ENCODE measurements at regions not wholly inside any gene's neighbourhood (a gene's known extent, or its start where the extent isn't known, plus 50 kb on each side); places are given as distances from the start of the nearest gene placed in this dataset.

DNA sequence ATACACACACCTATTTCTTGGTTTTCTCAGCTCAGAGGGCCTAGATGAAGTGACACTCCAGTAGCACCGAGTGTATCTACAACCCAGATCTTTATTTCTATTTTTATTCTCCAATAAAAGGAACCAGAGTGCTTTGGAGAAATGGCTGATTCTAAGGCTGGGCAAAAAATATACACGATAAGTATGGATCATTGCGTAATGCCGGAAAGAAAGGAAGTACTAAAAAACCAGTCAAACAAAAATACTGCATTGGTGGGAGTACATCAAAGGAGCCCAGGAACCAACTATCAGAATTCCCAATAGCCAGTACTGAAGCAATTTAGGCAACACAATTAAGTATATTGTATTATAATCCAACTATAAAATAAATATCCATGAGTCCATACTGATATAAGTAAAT is 400.9 kb upstream of the CCDC196 start:
- Histone ChIP-seq H3K9me2 (ENCODE audit: insufficient read depth) (peaks cover 3% of the 10 kb centered on the region; the same call in 1 of the 2 replicates), H3K4me2 (no peak overlapping the region), H3K27me3 (ENCODE audit: insufficient read depth) (no peaks in the 10 kb centered on the region), H3K79me2 (replicated peaks; ENCODE audit: insufficient read depth) (no peaks in the 10 kb centered on the region), H3K36me3 (ENCODE audit: insufficient read depth) (no peaks in the 10 kb centered on the region), H3K4me1 (ENCODE audit: insufficient read depth) (no peaks in the 10 kb centered on the region), H3K27ac (ENCODE audit: low read depth) (no peak overlapping the region), H3F3A (replicated peaks; ENCODE audit: low read depth) (no peaks in the 10 kb centered on the region), H4K20me1 (replicated peaks; ENCODE audit: insufficient read depth) (no peaks in the 10 kb centered on the region), H2AFZ (no peak overlapping the region), H3K4me3 (no peak overlapping the region)
- ATAC-seq: no peak
- no peak for DNase-seq (ENCODE audit: low spot score)
- no peaks in the 10 kb centered on the region for H3K9me3 Mint-ChIP-seq
- H3K4me3 Mint-ChIP-seq: no peak overlapping the region
- no peak overlapping the region for H3K27ac Mint-ChIP-seq
- H3K36me3 Mint-ChIP-seq (ENCODE audit: low read depth): no peaks in the 10 kb centered on the region
- no peaks in the 10 kb centered on the region for H3K4me1 Mint-ChIP-seq
- TF ChIP-seq EZH2phosphoT487 (IDR thresholded peaks at IDR 0.05; ENCODE audit: unreplicated experiment) (no peak), CREB1 (CRISPR knock-in tag; IDR thresholded peaks at IDR 0.05; ENCODE audit: low read depth) (no peak), ZNF114 (CRISPR knock-in tag; IDR thresholded peaks at IDR 0.05) (no peak), NANOG (IDR thresholded peaks at IDR 0.05; ENCODE audit: borderline replicate concordance) (no peak), POLR2AphosphoS5 (IDR thresholded peaks at IDR 0.05; ENCODE audit: low read depth) (no peak), JUNB (IDR thresholded peaks at IDR 0.05; ENCODE audit: unreplicated experiment) (no peak), STAT1 (IDR thresholded peaks at IDR 0.05; ENCODE audit: unreplicated experiment) (no peak), EZH2 (IDR thresholded peaks at IDR 0.05; ENCODE audit: low read depth, unreplicated experiment) (no peak), ZNF331 (CRISPR knock-in tag; IDR thresholded peaks at IDR 0.05; ENCODE audit: low read depth) (no peak)
- TF ChIP-seq, protein P1, sequence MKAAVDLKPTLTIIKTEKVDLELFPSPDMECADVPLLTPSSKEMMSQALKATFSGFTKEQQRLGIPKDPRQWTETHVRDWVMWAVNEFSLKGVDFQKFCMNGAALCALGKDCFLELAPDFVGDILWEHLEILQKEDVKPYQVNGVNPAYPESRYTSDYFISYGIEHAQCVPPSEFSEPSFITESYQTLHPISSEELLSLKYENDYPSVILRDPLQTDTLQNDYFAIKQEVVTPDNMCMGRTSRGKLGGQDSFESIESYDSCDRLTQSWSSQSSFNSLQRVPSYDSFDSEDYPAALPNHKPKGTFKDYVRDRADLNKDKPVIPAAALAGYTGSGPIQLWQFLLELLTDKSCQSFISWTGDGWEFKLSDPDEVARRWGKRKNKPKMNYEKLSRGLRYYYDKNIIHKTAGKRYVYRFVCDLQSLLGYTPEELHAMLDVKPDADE (IDR thresholded peaks at IDR 0.05): no peak
- TF ChIP-seq, protein P2, sequence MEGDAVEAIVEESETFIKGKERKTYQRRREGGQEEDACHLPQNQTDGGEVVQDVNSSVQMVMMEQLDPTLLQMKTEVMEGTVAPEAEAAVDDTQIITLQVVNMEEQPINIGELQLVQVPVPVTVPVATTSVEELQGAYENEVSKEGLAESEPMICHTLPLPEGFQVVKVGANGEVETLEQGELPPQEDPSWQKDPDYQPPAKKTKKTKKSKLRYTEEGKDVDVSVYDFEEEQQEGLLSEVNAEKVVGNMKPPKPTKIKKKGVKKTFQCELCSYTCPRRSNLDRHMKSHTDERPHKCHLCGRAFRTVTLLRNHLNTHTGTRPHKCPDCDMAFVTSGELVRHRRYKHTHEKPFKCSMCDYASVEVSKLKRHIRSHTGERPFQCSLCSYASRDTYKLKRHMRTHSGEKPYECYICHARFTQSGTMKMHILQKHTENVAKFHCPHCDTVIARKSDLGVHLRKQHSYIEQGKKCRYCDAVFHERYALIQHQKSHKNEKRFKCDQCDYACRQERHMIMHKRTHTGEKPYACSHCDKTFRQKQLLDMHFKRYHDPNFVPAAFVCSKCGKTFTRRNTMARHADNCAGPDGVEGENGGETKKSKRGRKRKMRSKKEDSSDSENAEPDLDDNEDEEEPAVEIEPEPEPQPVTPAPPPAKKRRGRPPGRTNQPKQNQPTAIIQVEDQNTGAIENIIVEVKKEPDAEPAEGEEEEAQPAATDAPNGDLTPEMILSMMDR (conservative IDR thresholded peaks at IDR 0.05; ENCODE audit: low read depth in 2 of 2): no peak
- TF ChIP-seq, protein P3, sequence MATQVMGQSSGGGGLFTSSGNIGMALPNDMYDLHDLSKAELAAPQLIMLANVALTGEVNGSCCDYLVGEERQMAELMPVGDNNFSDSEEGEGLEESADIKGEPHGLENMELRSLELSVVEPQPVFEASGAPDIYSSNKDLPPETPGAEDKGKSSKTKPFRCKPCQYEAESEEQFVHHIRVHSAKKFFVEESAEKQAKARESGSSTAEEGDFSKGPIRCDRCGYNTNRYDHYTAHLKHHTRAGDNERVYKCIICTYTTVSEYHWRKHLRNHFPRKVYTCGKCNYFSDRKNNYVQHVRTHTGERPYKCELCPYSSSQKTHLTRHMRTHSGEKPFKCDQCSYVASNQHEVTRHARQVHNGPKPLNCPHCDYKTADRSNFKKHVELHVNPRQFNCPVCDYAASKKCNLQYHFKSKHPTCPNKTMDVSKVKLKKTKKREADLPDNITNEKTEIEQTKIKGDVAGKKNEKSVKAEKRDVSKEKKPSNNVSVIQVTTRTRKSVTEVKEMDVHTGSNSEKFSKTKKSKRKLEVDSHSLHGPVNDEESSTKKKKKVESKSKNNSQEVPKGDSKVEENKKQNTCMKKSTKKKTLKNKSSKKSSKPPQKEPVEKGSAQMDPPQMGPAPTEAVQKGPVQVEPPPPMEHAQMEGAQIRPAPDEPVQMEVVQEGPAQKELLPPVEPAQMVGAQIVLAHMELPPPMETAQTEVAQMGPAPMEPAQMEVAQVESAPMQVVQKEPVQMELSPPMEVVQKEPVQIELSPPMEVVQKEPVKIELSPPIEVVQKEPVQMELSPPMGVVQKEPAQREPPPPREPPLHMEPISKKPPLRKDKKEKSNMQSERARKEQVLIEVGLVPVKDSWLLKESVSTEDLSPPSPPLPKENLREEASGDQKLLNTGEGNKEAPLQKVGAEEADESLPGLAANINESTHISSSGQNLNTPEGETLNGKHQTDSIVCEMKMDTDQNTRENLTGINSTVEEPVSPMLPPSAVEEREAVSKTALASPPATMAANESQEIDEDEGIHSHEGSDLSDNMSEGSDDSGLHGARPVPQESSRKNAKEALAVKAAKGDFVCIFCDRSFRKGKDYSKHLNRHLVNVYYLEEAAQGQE (IDR thresholded peaks at IDR 0.05; ENCODE audit: unreplicated experiment): no peak
- TF ChIP-seq, protein P4, sequence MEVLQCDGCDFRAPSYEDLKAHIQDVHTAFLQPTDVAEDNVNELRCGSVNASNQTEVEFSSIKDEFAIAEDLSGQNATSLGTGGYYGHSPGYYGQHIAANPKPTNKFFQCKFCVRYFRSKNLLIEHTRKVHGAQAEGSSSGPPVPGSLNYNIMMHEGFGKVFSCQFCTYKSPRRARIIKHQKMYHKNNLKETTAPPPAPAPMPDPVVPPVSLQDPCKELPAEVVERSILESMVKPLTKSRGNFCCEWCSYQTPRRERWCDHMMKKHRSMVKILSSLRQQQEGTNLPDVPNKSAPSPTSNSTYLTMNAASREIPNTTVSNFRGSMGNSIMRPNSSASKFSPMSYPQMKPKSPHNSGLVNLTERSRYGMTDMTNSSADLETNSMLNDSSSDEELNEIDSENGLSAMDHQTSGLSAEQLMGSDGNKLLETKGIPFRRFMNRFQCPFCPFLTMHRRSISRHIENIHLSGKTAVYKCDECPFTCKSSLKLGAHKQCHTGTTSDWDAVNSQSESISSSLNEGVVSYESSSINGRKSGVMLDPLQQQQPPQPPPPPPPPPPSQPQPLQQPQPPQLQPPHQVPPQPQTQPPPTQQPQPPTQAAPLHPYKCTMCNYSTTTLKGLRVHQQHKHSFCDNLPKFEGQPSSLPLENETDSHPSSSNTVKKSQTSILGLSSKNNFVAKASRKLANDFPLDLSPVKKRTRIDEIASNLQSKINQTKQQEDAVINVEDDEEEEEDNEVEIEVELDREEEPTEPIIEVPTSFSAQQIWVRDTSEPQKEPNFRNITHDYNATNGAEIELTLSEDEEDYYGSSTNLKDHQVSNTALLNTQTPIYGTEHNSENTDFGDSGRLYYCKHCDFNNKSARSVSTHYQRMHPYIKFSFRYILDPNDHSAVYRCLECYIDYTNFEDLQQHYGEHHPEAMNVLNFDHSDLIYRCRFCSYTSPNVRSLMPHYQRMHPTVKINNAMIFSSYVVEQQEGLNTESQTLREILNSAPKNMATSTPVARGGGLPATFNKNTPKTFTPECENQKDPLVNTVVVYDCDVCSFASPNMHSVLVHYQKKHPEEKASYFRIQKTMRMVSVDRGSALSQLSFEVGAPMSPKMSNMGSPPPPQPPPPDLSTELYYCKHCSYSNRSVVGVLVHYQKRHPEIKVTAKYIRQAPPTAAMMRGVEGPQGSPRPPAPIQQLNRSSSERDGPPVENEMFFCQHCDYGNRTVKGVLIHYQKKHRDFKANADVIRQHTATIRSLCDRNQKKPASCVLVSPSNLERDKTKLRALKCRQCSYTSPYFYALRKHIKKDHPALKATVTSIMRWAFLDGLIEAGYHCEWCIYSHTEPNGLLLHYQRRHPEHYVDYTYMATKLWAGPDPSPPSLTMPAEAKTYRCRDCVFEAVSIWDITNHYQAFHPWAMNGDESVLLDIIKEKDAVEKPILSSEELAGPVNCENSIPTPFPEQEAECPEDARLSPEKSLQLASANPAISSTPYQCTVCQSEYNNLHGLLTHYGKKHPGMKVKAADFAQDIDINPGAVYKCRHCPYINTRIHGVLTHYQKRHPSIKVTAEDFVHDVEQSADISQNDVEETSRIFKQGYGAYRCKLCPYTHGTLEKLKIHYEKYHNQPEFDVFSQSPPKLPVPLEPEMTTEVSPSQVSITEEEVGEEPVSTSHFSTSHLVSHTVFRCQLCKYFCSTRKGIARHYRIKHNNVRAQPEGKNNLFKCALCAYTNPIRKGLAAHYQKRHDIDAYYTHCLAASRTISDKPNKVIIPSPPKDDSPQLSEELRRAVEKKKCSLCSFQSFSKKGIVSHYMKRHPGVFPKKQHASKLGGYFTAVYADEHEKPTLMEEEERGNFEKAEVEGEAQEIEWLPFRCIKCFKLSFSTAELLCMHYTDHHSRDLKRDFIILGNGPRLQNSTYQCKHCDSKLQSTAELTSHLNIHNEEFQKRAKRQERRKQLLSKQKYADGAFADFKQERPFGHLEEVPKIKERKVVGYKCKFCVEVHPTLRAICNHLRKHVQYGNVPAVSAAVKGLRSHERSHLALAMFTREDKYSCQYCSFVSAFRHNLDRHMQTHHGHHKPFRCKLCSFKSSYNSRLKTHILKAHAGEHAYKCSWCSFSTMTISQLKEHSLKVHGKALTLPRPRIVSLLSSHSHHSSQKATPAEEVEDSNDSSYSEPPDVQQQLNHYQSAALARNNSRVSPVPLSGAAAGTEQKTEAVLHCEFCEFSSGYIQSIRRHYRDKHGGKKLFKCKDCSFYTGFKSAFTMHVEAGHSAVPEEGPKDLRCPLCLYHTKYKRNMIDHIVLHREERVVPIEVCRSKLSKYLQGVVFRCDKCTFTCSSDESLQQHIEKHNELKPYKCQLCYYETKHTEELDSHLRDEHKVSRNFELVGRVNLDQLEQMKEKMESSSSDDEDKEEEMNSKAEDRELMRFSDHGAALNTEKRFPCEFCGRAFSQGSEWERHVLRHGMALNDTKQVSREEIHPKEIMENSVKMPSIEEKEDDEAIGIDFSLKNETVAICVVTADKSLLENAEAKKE (CRISPR knock-in tag; IDR thresholded peaks at IDR 0.05): no peak
- H3K27me3 Mint-ChIP-seq (ENCODE audit: insufficient read depth, low read depth, poor library complexity): peaks cover 3% of the 10 kb centered on the region
